ENCODE measurements at regions not wholly inside any gene's neighbourhood (a gene's known extent, or its start where the extent isn't known, plus 50 kb on each side); places are given as distances from the start of the nearest gene placed in this dataset.
"Not testable (repeated sequence)": the region's sequence is repeated elsewhere in the genome, so short reads cannot be mapped to it uniquely, and the experiment has no call there.

GRCh38 chr5:67896311-67896929 lies 319.1 kb upstream of the PIK3R1 start (continued):
- TF ChIP-seq, protein P1, sequence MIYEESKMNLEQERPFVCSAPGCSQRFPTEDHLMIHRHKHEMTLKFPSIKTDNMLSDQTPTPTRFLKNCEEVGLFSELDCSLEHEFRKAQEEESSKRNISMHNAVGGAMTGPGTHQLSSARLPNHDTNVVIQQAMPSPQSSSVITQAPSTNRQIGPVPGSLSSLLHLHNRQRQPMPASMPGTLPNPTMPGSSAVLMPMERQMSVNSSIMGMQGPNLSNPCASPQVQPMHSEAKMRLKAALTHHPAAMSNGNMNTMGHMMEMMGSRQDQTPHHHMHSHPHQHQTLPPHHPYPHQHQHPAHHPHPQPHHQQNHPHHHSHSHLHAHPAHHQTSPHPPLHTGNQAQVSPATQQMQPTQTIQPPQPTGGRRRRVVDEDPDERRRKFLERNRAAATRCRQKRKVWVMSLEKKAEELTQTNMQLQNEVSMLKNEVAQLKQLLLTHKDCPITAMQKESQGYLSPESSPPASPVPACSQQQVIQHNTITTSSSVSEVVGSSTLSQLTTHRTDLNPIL (CRISPR knock-in tag; IDR thresholded peaks at IDR 0.05; ENCODE audit: low read depth) = no peak
- TF ChIP-seq ZNF565 (CRISPR knock-in tag; conservative IDR thresholded peaks at IDR 0.05; ENCODE audit: low read depth) (no peak), ZFP30 (CRISPR knock-in tag; IDR thresholded peaks at IDR 0.05) (no peak), SNAI2 (CRISPR knock-in tag; IDR thresholded peaks at IDR 0.05) (no peak), ISL1 (CRISPR knock-in tag; IDR thresholded peaks at IDR 0.05) (no peak)

GRCh38 chr5:67889870-67890269 lies 325.7 kb upstream of the PIK3R1 start:
- ATAC-seq = not testable (repeated sequence)

DNA sequence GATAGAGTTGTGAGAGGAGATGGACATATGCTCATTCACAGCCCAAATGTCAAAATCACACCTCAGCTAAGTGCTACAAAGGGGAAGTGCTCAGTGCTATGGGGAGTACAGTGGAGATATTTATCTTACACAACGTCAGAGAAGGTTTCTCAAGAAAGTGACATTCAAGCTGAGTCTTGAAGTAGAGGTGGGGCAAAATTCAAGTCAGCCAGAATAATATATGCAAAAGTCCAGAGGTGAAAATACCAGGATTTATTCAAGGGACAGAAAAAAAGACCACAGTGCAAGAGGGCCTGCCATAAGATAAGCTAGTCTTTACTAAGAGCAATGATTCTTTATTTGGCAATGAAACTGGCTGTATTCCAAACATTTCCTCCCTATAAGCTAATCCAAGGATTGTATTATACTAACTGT lies 327.8 kb upstream of the PIK3R1 start:
- no peak for TF ChIP-seq CSDC2 (CRISPR knock-in tag; IDR thresholded peaks at IDR 0.05)
- TF ChIP-seq ZC3H10 (CRISPR knock-in tag; IDR thresholded peaks at IDR 0.05) = no peak
- TF ChIP-seq, protein P2, sequence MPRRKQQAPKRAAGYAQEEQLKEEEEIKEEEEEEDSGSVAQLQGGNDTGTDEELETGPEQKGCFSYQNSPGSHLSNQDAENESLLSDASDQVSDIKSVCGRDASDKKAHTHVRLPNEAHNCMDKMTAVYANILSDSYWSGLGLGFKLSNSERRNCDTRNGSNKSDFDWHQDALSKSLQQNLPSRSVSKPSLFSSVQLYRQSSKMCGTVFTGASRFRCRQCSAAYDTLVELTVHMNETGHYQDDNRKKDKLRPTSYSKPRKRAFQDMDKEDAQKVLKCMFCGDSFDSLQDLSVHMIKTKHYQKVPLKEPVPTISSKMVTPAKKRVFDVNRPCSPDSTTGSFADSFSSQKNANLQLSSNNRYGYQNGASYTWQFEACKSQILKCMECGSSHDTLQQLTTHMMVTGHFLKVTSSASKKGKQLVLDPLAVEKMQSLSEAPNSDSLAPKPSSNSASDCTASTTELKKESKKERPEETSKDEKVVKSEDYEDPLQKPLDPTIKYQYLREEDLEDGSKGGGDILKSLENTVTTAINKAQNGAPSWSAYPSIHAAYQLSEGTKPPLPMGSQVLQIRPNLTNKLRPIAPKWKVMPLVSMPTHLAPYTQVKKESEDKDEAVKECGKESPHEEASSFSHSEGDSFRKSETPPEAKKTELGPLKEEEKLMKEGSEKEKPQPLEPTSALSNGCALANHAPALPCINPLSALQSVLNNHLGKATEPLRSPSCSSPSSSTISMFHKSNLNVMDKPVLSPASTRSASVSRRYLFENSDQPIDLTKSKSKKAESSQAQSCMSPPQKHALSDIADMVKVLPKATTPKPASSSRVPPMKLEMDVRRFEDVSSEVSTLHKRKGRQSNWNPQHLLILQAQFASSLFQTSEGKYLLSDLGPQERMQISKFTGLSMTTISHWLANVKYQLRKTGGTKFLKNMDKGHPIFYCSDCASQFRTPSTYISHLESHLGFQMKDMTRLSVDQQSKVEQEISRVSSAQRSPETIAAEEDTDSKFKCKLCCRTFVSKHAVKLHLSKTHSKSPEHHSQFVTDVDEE (CRISPR knock-in tag; IDR thresholded peaks at IDR 0.05) = no peak
- TF ChIP-seq ESRRG (CRISPR knock-in tag; IDR thresholded peaks at IDR 0.05) = no peak
- TF ChIP-seq, protein P1 (CRISPR knock-in tag; IDR thresholded peaks at IDR 0.05; ENCODE audit: low read depth) = no peak
- TF ChIP-seq ZFP3 (CRISPR knock-in tag; IDR thresholded peaks at IDR 0.05) = no peak
- no peak for TF ChIP-seq ARNTL (CRISPR knock-in tag; IDR thresholded peaks at IDR 0.05; ENCODE audit: borderline replicate concordance, low read depth)
- no peak for TF ChIP-seq ISL1 (CRISPR knock-in tag; IDR thresholded peaks at IDR 0.05)
- TF ChIP-seq RARB (CRISPR knock-in tag; IDR thresholded peaks at IDR 0.05) = no peak
- TF ChIP-seq BACH2 (CRISPR knock-in tag; IDR thresholded peaks at IDR 0.05; ENCODE audit: borderline replicate concordance) = no peak
- TF ChIP-seq, protein P3, sequence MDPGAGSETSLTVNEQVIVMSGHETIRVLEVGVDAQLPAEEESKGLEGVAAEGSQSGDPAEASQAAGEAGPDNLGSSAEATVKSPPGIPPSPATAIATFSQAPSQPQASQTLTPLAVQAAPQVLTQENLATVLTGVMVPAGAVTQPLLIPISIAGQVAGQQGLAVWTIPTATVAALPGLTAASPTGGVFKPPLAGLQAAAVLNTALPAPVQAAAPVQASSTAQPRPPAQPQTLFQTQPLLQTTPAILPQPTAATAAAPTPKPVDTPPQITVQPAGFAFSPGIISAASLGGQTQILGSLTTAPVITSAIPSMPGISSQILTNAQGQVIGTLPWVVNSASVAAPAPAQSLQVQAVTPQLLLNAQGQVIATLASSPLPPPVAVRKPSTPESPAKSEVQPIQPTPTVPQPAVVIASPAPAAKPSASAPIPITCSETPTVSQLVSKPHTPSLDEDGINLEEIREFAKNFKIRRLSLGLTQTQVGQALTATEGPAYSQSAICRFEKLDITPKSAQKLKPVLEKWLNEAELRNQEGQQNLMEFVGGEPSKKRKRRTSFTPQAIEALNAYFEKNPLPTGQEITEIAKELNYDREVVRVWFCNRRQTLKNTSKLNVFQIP (CRISPR knock-in tag; IDR thresholded peaks at IDR 0.05; ENCODE audit: borderline replicate concordance, low read depth) = no peak
- TF ChIP-seq, protein P4, sequence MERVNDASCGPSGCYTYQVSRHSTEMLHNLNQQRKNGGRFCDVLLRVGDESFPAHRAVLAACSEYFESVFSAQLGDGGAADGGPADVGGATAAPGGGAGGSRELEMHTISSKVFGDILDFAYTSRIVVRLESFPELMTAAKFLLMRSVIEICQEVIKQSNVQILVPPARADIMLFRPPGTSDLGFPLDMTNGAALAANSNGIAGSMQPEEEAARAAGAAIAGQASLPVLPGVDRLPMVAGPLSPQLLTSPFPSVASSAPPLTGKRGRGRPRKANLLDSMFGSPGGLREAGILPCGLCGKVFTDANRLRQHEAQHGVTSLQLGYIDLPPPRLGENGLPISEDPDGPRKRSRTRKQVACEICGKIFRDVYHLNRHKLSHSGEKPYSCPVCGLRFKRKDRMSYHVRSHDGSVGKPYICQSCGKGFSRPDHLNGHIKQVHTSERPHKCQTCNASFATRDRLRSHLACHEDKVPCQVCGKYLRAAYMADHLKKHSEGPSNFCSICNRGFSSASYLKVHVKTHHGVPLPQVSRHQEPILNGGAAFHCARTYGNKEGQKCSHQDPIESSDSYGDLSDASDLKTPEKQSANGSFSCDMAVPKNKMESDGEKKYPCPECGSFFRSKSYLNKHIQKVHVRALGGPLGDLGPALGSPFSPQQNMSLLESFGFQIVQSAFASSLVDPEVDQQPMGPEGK (CRISPR knock-in tag; IDR thresholded peaks at IDR 0.05; ENCODE audit: borderline replicate concordance) = no peak
- no peak for TF ChIP-seq OSR1 (CRISPR knock-in tag; IDR thresholded peaks at IDR 0.05)
- no peak for TF ChIP-seq ZNF70 (CRISPR knock-in tag; IDR thresholded peaks at IDR 0.05)
- no peak for TF ChIP-seq ZNF8 (CRISPR knock-in tag; IDR thresholded peaks at IDR 0.05)
- TF ChIP-seq TOX (CRISPR knock-in tag; IDR thresholded peaks at IDR 0.05; ENCODE audit: borderline replicate concordance) = no peak
- ATAC-seq = no peak

GRCh38 chr5:67886761-67887160 lies 328.8 kb upstream of the PIK3R1 start:
- no peak for ATAC-seq
- no peak for TF ChIP-seq ZFP30 (CRISPR knock-in tag; IDR thresholded peaks at IDR 0.05)
- TF ChIP-seq GLIS3 (CRISPR knock-in tag; IDR thresholded peaks at IDR 0.05) = no peak
- TF ChIP-seq CSRNP3 (CRISPR knock-in tag; IDR thresholded peaks at IDR 0.05) = no peak
- no peak for TF ChIP-seq PPARA (CRISPR knock-in tag; IDR thresholded peaks at IDR 0.05; ENCODE audit: borderline replicate concordance)
- no peak for TF ChIP-seq ESRRG (CRISPR knock-in tag; IDR thresholded peaks at IDR 0.05)
- TF ChIP-seq CSDC2 (CRISPR knock-in tag; IDR thresholded peaks at IDR 0.05) = no peak

Data from SK-N-SH treated with all-trans-retinoic acid at 6 μM for 48 hours (cell line).